ENCODE measurements at regions not wholly inside any gene's neighbourhood (a gene's known extent, or its start where the extent isn't known, plus 50 kb on each side); places are given as distances from the start of the nearest gene placed in this dataset.

- Histone ChIP-seq H3K27ac (no peak overlapping the region), H3K79me2 (ENCODE audit: low read depth) (no peaks in the 10 kb centered on the region), H2AFZ (no peak overlapping the region), H3K9me2 (ENCODE audit: insufficient read depth) (no peaks in the 10 kb centered on the region), H3K4me3 (no peak overlapping the region), H3K9me3 (ENCODE audit: insufficient read depth, low read depth) (no peaks in the 10 kb centered on the region), H4K20me1 (ENCODE audit: insufficient read depth) (no peaks in the 10 kb centered on the region), H3K4me1 (replicated peaks; ENCODE audit: insufficient read depth) (no peaks in the 10 kb centered on the region), H3K36me3 (ENCODE audit: low read depth) (no peaks in the 10 kb centered on the region), H3K27me3 (ENCODE audit: insufficient read depth, low read depth) (no peaks in the 10 kb centered on the region; the same call in 1 of the 2 replicates), H3K4me2 (no peak overlapping the region), H3F3A (ENCODE audit: insufficient read depth, low read depth) (no peaks in the 10 kb centered on the region)
- no peak for DNase-seq
- intact Hi-C loops (cut with micrococcal nuclease; ENCODE audit: unreplicated experiment): no loop called here
- BruUV-seq (replicated peaks): no TSS peak
- no peak for TF ChIP-seq EZH2 (IDR thresholded peaks at IDR 0.05; ENCODE audit: low read depth)
- TF ChIP-seq, protein P1, sequence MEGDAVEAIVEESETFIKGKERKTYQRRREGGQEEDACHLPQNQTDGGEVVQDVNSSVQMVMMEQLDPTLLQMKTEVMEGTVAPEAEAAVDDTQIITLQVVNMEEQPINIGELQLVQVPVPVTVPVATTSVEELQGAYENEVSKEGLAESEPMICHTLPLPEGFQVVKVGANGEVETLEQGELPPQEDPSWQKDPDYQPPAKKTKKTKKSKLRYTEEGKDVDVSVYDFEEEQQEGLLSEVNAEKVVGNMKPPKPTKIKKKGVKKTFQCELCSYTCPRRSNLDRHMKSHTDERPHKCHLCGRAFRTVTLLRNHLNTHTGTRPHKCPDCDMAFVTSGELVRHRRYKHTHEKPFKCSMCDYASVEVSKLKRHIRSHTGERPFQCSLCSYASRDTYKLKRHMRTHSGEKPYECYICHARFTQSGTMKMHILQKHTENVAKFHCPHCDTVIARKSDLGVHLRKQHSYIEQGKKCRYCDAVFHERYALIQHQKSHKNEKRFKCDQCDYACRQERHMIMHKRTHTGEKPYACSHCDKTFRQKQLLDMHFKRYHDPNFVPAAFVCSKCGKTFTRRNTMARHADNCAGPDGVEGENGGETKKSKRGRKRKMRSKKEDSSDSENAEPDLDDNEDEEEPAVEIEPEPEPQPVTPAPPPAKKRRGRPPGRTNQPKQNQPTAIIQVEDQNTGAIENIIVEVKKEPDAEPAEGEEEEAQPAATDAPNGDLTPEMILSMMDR (conservative IDR thresholded peaks at IDR 0.05): no peak
- ChIA-PET POLR2A (ENCODE audit: unreplicated experiment) (no interaction called here), CTCF (no interaction called here)
Observed at GRCh38 chr16:55169780-55170179, 154.2 kb upstream of the IRX6 start.

- TF ChIP-seq, protein P1 (conservative IDR thresholded peaks at IDR 0.05): no peak
- TF ChIP-seq EZH2 (IDR thresholded peaks at IDR 0.05; ENCODE audit: low read depth): no peak
- Histone ChIP-seq H3K4me2 (no peak overlapping the region), H3K27ac (no peak overlapping the region), H3K9me3 (ENCODE audit: insufficient read depth, low read depth) (no peaks in the 10 kb centered on the region), H3K36me3 (ENCODE audit: low read depth) (no peaks in the 10 kb centered on the region), H4K20me1 (ENCODE audit: insufficient read depth) (no peaks in the 10 kb centered on the region), H3K27me3 (ENCODE audit: insufficient read depth, low read depth) (no peaks in the 10 kb centered on the region), H3K9me2 (ENCODE audit: insufficient read depth) (no peaks in the 10 kb centered on the region), H2AFZ (no peak overlapping the region), H3K79me2 (ENCODE audit: low read depth) (no peaks in the 10 kb centered on the region), H3K4me3 (no peak overlapping the region), H3F3A (ENCODE audit: insufficient read depth, low read depth) (no peaks in the 10 kb centered on the region), H3K4me1 (replicated peaks; ENCODE audit: insufficient read depth) (no peaks in the 10 kb centered on the region)
- DNase-seq: no peak
- BruUV-seq (replicated peaks): no TSS peak
- ChIA-PET POLR2A (ENCODE audit: unreplicated experiment) (no interaction called here), CTCF (no interaction called here)
- intact Hi-C loops (cut with micrococcal nuclease; ENCODE audit: unreplicated experiment): no loop called here
Observed at GRCh38 chr16:55171241-55171640, 152.8 kb upstream of the IRX6 start.

DNA sequence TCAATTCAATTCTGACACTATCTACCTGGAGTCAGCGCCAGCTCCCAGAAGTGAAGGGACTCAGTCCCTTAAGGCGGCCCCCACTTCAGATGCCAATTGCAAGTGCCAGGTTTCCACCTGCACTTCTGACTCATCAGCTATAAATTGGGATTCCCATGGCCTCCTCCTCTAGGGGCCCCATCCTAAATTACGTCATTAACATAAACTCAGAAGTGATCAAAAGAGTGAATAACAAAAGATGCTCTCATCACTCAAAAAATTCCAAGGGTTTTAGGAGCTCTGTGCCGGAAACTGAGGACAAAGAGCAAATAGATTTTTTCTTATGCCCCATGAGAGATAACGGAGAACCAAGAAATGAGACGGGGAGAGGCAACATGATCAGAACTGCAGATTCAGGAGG is 148.6 kb upstream of the IRX6 start:
- intact Hi-C loops (cut with micrococcal nuclease; ENCODE audit: unreplicated experiment): no loop called here
- POLR2A ChIA-PET (ENCODE audit: unreplicated experiment): no interaction called here
- CTCF ChIA-PET: no interaction called here

More for the DNA sequence above, 148.6 kb upstream of the IRX6 start:
- H2AFZ ChIP-seq: no peak overlapping the region
- no peak overlapping the region for H3K4me2 ChIP-seq
- H3K9me2 ChIP-seq (ENCODE audit: insufficient read depth): no peaks in the 10 kb centered on the region
- H3K4me3 ChIP-seq: no peak overlapping the region
- H3K36me3 ChIP-seq (ENCODE audit: low read depth): no peaks in the 10 kb centered on the region
- H3K9me3 ChIP-seq (ENCODE audit: insufficient read depth, low read depth): no peaks in the 10 kb centered on the region
- H4K20me1 ChIP-seq (ENCODE audit: insufficient read depth): no peaks in the 10 kb centered on the region
- H3K27me3 ChIP-seq (ENCODE audit: insufficient read depth, low read depth): no peaks in the 10 kb centered on the region
- no TSS peak for BruUV-seq (replicated peaks)
- H3K27ac ChIP-seq: no peak overlapping the region
- no peaks in the 10 kb centered on the region for H3K79me2 ChIP-seq (ENCODE audit: low read depth)
- TF ChIP-seq, protein P1 (conservative IDR thresholded peaks at IDR 0.05): no peak
- TF ChIP-seq EZH2 (IDR thresholded peaks at IDR 0.05; ENCODE audit: low read depth): no peak
- H3F3A ChIP-seq (ENCODE audit: insufficient read depth, low read depth): no peaks in the 10 kb centered on the region
- DNase-seq: no peak
- no peaks in the 10 kb centered on the region for H3K4me1 ChIP-seq (replicated peaks; ENCODE audit: insufficient read depth)
